ENCODE measurements at regions not wholly inside any gene's neighbourhood (a gene's known extent, or its start where the extent isn't known, plus 50 kb on each side); places are given as distances from the start of the nearest gene placed in this dataset.
"Not testable (repeated sequence)": the region's sequence is repeated elsewhere in the genome, so short reads cannot be mapped to it uniquely, and the experiment has no call there.

DNA sequence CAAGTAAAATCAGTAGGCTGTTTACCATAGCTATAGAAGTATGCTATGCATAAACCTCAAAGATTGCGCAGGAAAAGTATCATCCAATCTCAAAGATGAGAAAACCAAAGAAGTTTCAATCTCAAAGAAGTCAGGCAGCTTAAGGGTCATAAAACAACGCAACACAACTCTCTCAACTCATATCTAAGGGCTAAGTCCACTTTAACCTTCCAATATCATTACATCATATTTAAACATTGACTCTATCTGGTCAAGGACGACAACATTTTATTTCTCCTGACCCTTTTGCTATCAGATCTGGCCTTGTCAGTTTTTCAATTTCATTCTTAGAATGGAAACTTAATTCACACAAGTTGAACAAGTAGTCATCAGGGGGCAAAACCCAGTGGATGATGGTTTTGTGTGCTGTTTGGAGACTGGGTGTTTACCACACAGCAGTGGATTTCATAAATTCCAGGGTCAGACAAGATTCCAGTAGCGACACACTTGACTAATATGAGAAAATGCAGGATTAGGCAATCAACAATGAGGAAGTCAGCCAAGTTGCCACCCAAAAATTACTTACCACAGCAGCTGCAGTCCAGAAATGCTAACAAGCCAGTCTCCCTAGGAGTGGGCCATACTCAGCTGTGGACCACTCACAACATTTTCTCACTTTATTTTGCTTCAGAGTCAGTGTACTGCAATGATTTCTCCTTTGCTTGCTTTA, 108.7 kb upstream of the NBPF26 start:
- not testable (repeated sequence) for H3K4me1 Mint-ChIP-seq; H3K4me3 Mint-ChIP-seq; H3K27me3 Mint-ChIP-seq (ENCODE audit: low read depth in 3 of 3); H3K27ac Mint-ChIP-seq; H3K9me3 Mint-ChIP-seq; DNase-seq; H3K36me3 Mint-ChIP-seq

DNA sequence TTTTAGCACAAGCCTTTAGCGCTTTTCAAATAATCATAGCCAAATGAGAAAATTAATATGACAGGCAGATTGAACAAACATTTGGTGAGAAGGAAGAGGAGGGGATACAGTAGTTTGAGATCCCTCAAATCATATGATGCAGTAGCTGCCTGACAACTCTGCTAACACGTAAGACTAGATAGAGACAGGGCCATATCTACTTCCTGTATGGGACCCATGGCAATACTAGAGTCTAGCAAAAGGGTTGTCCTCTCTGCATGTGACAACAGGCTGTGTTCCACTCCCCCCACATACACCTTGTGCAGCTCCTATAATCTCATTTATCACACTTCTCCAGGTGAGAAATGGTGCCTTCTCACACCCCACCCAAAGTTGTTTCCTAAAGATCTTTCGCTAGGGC, 106.3 kb upstream of the NBPF26 start:
- H3K36me3 Mint-ChIP-seq; H3K27ac Mint-ChIP-seq; H3K27me3 Mint-ChIP-seq (ENCODE audit: low read depth in 3 of 3); DNase-seq; H3K9me3 Mint-ChIP-seq; H3K4me3 Mint-ChIP-seq; H3K4me1 Mint-ChIP-seq: not testable (repeated sequence)

DNA sequence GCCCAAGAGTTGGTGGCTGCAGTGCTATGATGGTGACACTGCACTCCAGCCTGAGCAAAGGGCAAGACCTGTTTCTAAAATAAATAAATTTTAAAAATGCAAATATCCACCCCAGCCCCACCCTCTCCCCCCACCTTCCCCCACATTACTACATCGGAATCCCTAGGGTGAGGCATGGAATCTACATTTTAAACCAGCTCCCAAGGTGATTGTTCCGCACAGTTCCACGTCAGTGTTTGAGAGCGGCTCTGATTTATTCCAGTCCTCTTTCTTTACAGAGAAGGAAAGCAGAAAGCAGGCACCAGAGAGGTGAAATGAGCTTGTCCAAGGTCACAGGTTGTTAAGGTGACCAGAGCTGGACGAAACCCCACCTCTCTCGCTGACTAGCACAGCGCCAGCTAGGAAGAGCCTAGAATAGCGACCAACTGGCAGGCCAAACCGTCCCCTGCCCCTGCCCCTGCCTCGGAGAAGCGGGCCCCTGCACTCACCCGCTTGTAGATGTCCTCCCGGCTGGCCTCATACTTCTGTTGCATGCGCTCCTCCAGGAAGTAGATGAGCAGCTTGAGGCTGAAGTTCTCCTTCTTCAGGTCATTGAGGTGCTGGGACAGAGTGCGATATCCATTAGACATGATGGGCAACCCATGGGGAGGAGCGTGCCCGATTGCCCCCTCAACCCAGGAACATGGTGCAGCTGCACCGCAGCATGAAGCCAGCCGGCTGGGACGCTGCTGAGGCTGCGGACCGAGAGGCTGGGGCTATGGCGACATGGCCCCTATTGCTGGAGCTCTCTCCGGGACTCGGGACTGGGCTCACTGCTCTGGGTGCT, 103.7 kb upstream of the NBPF26 start:
- H3K4me1 Mint-ChIP-seq; H3K27me3 Mint-ChIP-seq (ENCODE audit: low read depth in 3 of 3); H3K27ac Mint-ChIP-seq; H3K4me3 Mint-ChIP-seq; H3K9me3 Mint-ChIP-seq; DNase-seq; H3K36me3 Mint-ChIP-seq: not testable (repeated sequence)

GRCh38 chr1:120620693-120620969, 103.1 kb upstream of the NBPF26 start:
- H3K27ac Mint-ChIP-seq; H3K36me3 Mint-ChIP-seq; DNase-seq; H3K9me3 Mint-ChIP-seq; H3K27me3 Mint-ChIP-seq (ENCODE audit: low read depth in 3 of 3); H3K4me3 Mint-ChIP-seq; H3K4me1 Mint-ChIP-seq: not testable (repeated sequence)

- H3K9me3 Mint-ChIP-seq; DNase-seq; H3K4me3 Mint-ChIP-seq; H3K27me3 Mint-ChIP-seq (ENCODE audit: low read depth in 3 of 3); H3K36me3 Mint-ChIP-seq; H3K27ac Mint-ChIP-seq; H3K4me1 Mint-ChIP-seq: not testable (repeated sequence)
These were observed 102.5 kb upstream of the NBPF26 start for GRCh38 chr1:120621278-120621677.

GRCh38 chr1:120623539-120623938, 100.2 kb upstream of the NBPF26 start:
- H3K36me3 Mint-ChIP-seq: not testable (repeated sequence)

GRCh38 chr1:120624565-120625064, 99.1 kb upstream of the NBPF26 start:
- not testable (repeated sequence) for H3K4me1 Mint-ChIP-seq; H3K9me3 Mint-ChIP-seq; H3K27ac Mint-ChIP-seq; H3K4me3 Mint-ChIP-seq; H3K27me3 Mint-ChIP-seq (ENCODE audit: low read depth in 3 of 3); DNase-seq; H3K36me3 Mint-ChIP-seq

More at GRCh38 chr1:120623539-120623938, 100.2 kb upstream of the NBPF26 start:
- not testable (repeated sequence) for H3K27ac Mint-ChIP-seq; H3K9me3 Mint-ChIP-seq; H3K4me3 Mint-ChIP-seq; DNase-seq; H3K27me3 Mint-ChIP-seq (ENCODE audit: low read depth in 3 of 3); H3K4me1 Mint-ChIP-seq

- H3K27me3 Mint-ChIP-seq (ENCODE audit: low read depth in 3 of 3); H3K9me3 Mint-ChIP-seq; H3K27ac Mint-ChIP-seq; H3K4me3 Mint-ChIP-seq; H3K4me1 Mint-ChIP-seq; DNase-seq; H3K36me3 Mint-ChIP-seq: not testable (repeated sequence)
These were observed 93.8 kb upstream of the NBPF26 start for GRCh38 chr1:120629832-120630455.

GRCh38 chr1:120634816-120635806, 88.6 kb upstream of the NBPF26 start:
- DNase-seq, H3K4me3 Mint-ChIP-seq, H3K36me3 Mint-ChIP-seq: not testable (repeated sequence)

GRCh38 chr1:120640261-120641013, 83.3 kb upstream of the NBPF26 start:
- H3K4me1 Mint-ChIP-seq; H3K4me3 Mint-ChIP-seq; H3K27me3 Mint-ChIP-seq (ENCODE audit: low read depth in 3 of 3); H3K27ac Mint-ChIP-seq; H3K36me3 Mint-ChIP-seq; H3K9me3 Mint-ChIP-seq; DNase-seq: not testable (repeated sequence)

More at GRCh38 chr1:120634816-120635806, 88.6 kb upstream of the NBPF26 start:
- not testable (repeated sequence) for H3K9me3 Mint-ChIP-seq; H3K4me1 Mint-ChIP-seq; H3K27me3 Mint-ChIP-seq (ENCODE audit: low read depth in 3 of 3); H3K27ac Mint-ChIP-seq

- not testable (repeated sequence) for H3K36me3 Mint-ChIP-seq; H3K27me3 Mint-ChIP-seq (ENCODE audit: low read depth in 3 of 3); H3K27ac Mint-ChIP-seq; H3K9me3 Mint-ChIP-seq; H3K4me3 Mint-ChIP-seq; H3K4me1 Mint-ChIP-seq; DNase-seq
These were observed 82.8 kb upstream of the NBPF26 start for GRCh38 chr1:120641014-120641302.

DNA sequence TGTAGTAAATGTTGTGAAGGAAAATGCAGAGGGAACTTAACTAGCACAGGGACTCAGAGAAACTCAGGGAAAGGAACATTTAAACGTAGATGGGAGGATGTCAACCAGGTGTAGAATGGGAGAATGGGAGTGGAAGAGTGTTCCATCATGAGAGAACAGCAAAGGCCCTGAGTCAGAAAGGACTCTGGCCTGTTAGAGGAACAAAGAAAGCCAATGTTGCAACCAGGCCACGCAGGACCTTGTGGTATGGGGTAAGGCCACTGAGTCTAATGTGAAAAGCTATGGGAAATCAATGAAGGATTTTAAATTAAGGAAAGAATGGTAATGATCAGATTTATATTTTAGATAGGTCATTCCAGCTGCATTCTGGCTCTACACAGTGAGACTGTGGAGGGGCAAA, 76.6 kb upstream of the NBPF26 start:
- not testable (repeated sequence) for H3K27ac Mint-ChIP-seq; H3K4me3 Mint-ChIP-seq; H3K27me3 Mint-ChIP-seq (ENCODE audit: low read depth in 3 of 3); DNase-seq; H3K9me3 Mint-ChIP-seq; H3K4me1 Mint-ChIP-seq; H3K36me3 Mint-ChIP-seq

DNA sequence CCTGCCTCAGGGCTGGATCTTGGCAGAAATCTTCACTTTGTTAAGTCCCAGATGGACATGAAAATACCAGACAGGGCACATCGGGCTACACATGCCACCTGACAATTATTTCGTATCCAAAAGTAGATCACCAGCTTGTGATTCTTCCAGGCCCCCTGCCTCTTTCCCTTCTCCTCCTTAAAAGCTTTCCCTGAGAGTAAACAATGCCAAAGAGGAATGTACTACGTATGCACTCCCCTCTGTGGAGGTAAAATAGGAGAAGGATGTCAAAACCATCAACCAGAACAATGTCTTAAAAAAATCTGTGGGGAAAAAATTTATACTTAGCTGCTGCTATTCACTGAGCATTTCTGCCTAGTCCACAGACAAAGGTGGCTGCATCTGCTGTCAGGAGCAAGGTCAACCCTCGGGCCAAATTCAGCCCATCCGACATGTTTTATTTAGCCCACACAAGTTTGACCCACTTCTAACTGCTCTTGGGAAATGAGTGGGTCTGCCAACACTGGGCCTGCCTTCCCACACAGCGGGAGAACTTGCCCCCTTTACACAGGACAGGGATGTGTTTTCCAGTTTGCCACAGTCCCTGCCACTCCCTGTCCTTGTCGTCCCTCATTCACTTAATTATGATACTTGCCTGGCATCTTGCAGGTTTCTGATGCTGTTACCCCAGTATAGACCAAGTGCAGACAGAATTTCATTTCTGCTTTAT, 74.7 kb upstream of the NBPF26 start:
- not testable (repeated sequence) for H3K9me3 Mint-ChIP-seq; H3K4me3 Mint-ChIP-seq; H3K27me3 Mint-ChIP-seq (ENCODE audit: low read depth in 3 of 3); DNase-seq; H3K36me3 Mint-ChIP-seq; H3K4me1 Mint-ChIP-seq; H3K27ac Mint-ChIP-seq
